ENCODE measurements at regions not wholly inside any gene's neighbourhood (a gene's known extent, or its start where the extent isn't known, plus 50 kb on each side); places are given as distances from the start of the nearest gene placed in this dataset.

- no peak for DNase-seq (ENCODE audit: low spot score)
These were observed 109.5 kb upstream of the SPATA13 start for GRCh38 chr13:24050796-24051715.

GRCh38 chr13:24052547-24053518, 107.7 kb upstream of the SPATA13 start:
- DNase-seq (ENCODE audit: low spot score) = no peak

GRCh38 chr13:24053519-24054251, 106.8 kb upstream of the SPATA13 start:
- DNase-seq (ENCODE audit: low spot score) = peak; percentile 77

- DNase-seq (ENCODE audit: low spot score) = no peak
These were observed 103.8 kb upstream of the SPATA13 start for GRCh38 chr13:24056616-24057137.

GRCh38 chr13:24060993-24061392, 99.5 kb upstream of the SPATA13 start:
- DNase-seq (ENCODE audit: low spot score) = no peak

GRCh38 chr13:24063281-24063877, 97.1 kb upstream of the SPATA13 start:
- DNase-seq (ENCODE audit: low spot score) = no peak

GRCh38 chr13:24064371-24064770, 96.1 kb upstream of the SPATA13 start:
- no peak for DNase-seq (ENCODE audit: low spot score)

GRCh38 chr13:24065176-24065575, 95.3 kb upstream of the SPATA13 start:
- DNase-seq (ENCODE audit: low spot score) = no peak

GRCh38 chr13:24066405-24067295, 93.9 kb upstream of the SPATA13 start:
- no peak for DNase-seq (ENCODE audit: low spot score)

GRCh38 chr13:24068472-24068871, 92.0 kb upstream of the SPATA13 start:
- DNase-seq (ENCODE audit: low spot score) = no peak

GRCh38 chr13:24071016-24071415, 89.5 kb upstream of the SPATA13 start:
- DNase-seq (ENCODE audit: low spot score) = no peak

GRCh38 chr13:24071423-24072075, 89.0 kb upstream of the SPATA13 start:
- no peak for DNase-seq (ENCODE audit: low spot score)

GRCh38 chr13:24073657-24074056, 86.9 kb upstream of the SPATA13 start:
- no peak for DNase-seq (ENCODE audit: low spot score)

GRCh38 chr13:24074678-24075077, 85.8 kb upstream of the SPATA13 start:
- DNase-seq (ENCODE audit: low spot score) = no peak

- DNase-seq (ENCODE audit: low spot score) = no peak
These were observed 85.2 kb upstream of the SPATA13 start for GRCh38 chr13:24075137-24075975.

GRCh38 chr13:24076109-24076508, 84.4 kb upstream of the SPATA13 start:
- DNase-seq (ENCODE audit: low spot score) = no peak

GRCh38 chr13:24076636-24077035, 83.9 kb upstream of the SPATA13 start:
- DNase-seq (ENCODE audit: low spot score) = no peak

GRCh38 chr13:24080134-24080533, 80.4 kb upstream of the SPATA13 start:
- no peak for DNase-seq (ENCODE audit: low spot score)

- no peak for DNase-seq (ENCODE audit: low spot score)
These were observed 79.1 kb upstream of the SPATA13 start for GRCh38 chr13:24081387-24081786.
